Esophagus muscularis mucosa (tissue), 4 donors: ENCODE measurements at regions not wholly inside any gene's neighbourhood (a gene's known extent, or its start where the extent isn't known, plus 50 kb on each side); places are given as distances from the start of the nearest gene placed in this dataset.

Experiments
- DNase-seq: peaks from one replicate; pipeline ENCODE4 v3.0.0-alpha.2; 2017; ENCODE audit errors: extremely low spot score
- H3K27ac ChIP-seq, 4 donors: fragments of 200-600 bp; sonication (generic); replicated peaks in 1 of 4; 1 replicate in 3 of 4; 2 replicates in 1 of 4; pipeline ENCODE4 v1.5.1; 2016 to 2019; ENCODE audit warnings: mild to moderate bottlenecking in 1 of 4
- H3K27me3 ChIP-seq, 4 donors: fragments of 200-600 bp; sonication (generic); one replicate each; pipeline versions ENCODE4 v1.5.1 to v1.6.0; 2016 to 2019
- H3K36me3 ChIP-seq, 4 donors: fragments of 200-600 bp; sonication (generic); one replicate each; pipeline ENCODE4 v1.5.1; 2016 to 2019
- H3K4me1 ChIP-seq, 4 donors: fragments of 200-600 bp; sonication (generic); one replicate each; pipeline ENCODE4 v1.5.1; 2016 to 2019
- H3K4me3 ChIP-seq, 4 donors: fragments of 200-600 bp; sonication (generic); 1 replicate in 2 of 4; 2 replicates in 2 of 4; pipeline ENCODE4 v1.5.1; 2016 to 2019; ENCODE audit warnings: mild to moderate bottlenecking in 4 of 4, moderate library complexity in 1 of 4
- H3K9me3 ChIP-seq, 4 donors: fragments of 200-600 bp; sonication (generic); 1 replicate in 3 of 4; 2 replicates in 1 of 4; pipeline ENCODE4 v1.5.1; 2016 to 2019
- CTCF ChIP-seq, 3 experiments: fragments of 200-600 bp in 2 of 3; fragments of 450-650 bp in 1 of 3; sonication (generic) in 2 of 3; IDR thresholded peaks; one replicate each; pipeline ENCODE4 v1.5.1; 2017 to 2019; ENCODE audit warnings: antibody characterized with exemption in 3 of 3, mild to moderate bottlenecking in 2 of 3, moderate library complexity in 1 of 3
- EP300 ChIP-seq: sonication (generic); formaldehyde crosslinking; IDR thresholded peaks from one replicate; pipeline ENCODE4 v1.6.1; 2017; ENCODE audit warnings: antibody characterized with exemption
- POLR2A ChIP-seq: fragments of 450-650 bp; IDR thresholded peaks from one replicate; pipeline ENCODE4 v1.6.1; 2017; ENCODE audit warnings: antibody characterized with exemption, moderate library complexity, mild to moderate bottlenecking, low read depth
- POLR2AphosphoS5 ChIP-seq, 2 donors: sonication (generic); formaldehyde crosslinking; IDR thresholded peaks; one replicate each; pipeline ENCODE4 v1.6.1; 2017; ENCODE audit warnings: antibody characterized with exemption in 2 of 2
- WGBS: methylation state at CpG from one replicate; pipeline ENCODE4 v1.1.5; 2018; 5-methylcytosine and 5-hydroxymethylcytosine counted together
- intact Hi-C: fragments of 100-400 bp; cut with DNase I; formaldehyde crosslinking; loops from one replicate; pipeline ENCODE4 v1.15.1; 2023

DNA sequence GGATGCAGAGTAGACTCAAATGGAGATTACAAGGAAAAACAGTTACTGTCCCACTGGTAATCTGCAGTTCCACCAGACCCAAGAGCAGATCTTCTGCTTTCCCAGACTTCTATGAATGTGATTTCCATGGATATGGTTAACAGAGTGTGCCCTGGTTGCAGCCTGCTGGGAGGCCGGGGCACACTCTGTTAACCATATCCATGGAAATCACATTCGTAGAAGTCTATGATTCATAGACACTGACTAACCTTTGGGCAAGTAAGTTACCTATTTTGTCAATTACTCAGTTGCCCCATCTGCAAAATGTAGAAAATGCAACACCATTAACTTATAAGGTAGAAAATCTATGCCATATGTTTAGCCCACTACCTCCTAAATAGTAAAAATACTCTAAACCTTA, 443.1 kb upstream of the PITX2 start:
- intact Hi-C loops: no loop called here
- TF ChIP-seq POLR2AphosphoS5 (IDR thresholded peaks at IDR 0.05): no peak
- 94% methylated on average over 2 of the region's 2 CpGs for WGBS

GRCh38 chr4:111066447-111066846, 443.6 kb upstream of the PITX2 start:
- no peak overlapping the region for H3K27ac ChIP-seq
- intact Hi-C loops: no loop called here
- DNase-seq: no peak
- no peaks in the 10 kb centered on the region for H3K27me3 ChIP-seq
- H3K9me3 ChIP-seq: no peaks in the 10 kb centered on the region
- no peak overlapping the region for H3K4me3 ChIP-seq
- H3K36me3 ChIP-seq: no peaks in the 10 kb centered on the region
- H3K4me1 ChIP-seq: no peaks in the 10 kb centered on the region
- no peak for TF ChIP-seq POLR2A
- TF ChIP-seq EP300: no peak
- no peak for TF ChIP-seq POLR2AphosphoS5 (IDR thresholded peaks at IDR 0.05)
- TF ChIP-seq CTCF (IDR thresholded peaks at IDR 0.05): no peak

More for the DNA sequence above, 443.1 kb upstream of the PITX2 start:
- no peaks in the 10 kb centered on the region for H3K36me3 ChIP-seq
- no peak for DNase-seq
- H3K4me3 ChIP-seq: no peak overlapping the region
- no peaks in the 10 kb centered on the region for H3K4me1 ChIP-seq
- H3K27me3 ChIP-seq: no peaks in the 10 kb centered on the region
- H3K9me3 ChIP-seq: no peaks in the 10 kb centered on the region
- no peak overlapping the region for H3K27ac ChIP-seq

GRCh38 chr4:111066887-111067286, 444.0 kb upstream of the PITX2 start:
- Histone ChIP-seq H3K9me3 (no peaks in the 10 kb centered on the region), H3K4me3 (no peak overlapping the region), H3K27ac (no peak overlapping the region), H3K4me1 (no peaks in the 10 kb centered on the region), H3K27me3 (no peaks in the 10 kb centered on the region), H3K36me3 (no peaks in the 10 kb centered on the region)
- 67% methylated on average over 1 of the region's 1 CpG for WGBS
- no peak for DNase-seq
- TF ChIP-seq POLR2AphosphoS5 (IDR thresholded peaks at IDR 0.05) (no peak), CTCF (IDR thresholded peaks at IDR 0.05) (no peak), EP300 (no peak), POLR2A (no peak)
- intact Hi-C loops: no loop called here

GRCh38 chr4:111068883-111069282, 446.0 kb upstream of the PITX2 start:
- Histone ChIP-seq H3K4me3 (no peak overlapping the region), H3K27ac (no peak overlapping the region), H3K9me3 (peaks cover 0 to 11% (median 0%) of the 10 kb centered on the region in 4 donors), H3K36me3 (no peaks in the 10 kb centered on the region), H3K4me1 (no peaks in the 10 kb centered on the region), H3K27me3 (no peaks in the 10 kb centered on the region)
- no peak for TF ChIP-seq EP300
- no peak for TF ChIP-seq POLR2AphosphoS5 (IDR thresholded peaks at IDR 0.05)
- TF ChIP-seq CTCF (IDR thresholded peaks at IDR 0.05): no peak
- TF ChIP-seq POLR2A: no peak
- 84% methylated on average over 3 of the region's 3 CpGs for WGBS
- DNase-seq: no peak
- intact Hi-C loops: no loop called here

DNA sequence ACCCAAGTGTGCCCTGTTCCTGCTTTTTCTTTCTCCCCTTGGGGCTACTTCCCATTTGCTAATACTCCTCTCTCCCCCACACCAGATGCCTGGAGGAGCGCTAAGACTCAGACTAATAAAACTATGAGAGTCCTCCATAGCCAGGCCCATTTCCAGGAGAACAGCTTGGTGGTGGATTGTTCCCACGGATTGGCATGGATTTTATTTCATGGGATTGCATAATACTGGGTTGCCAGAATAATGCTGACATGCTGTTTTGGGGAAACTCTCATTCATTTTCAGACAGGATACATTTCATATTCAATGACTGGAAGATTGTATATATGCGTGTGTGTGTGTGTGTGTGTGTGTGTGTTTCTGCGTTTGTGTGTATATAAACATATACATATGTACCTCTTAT, 447.5 kb upstream of the PITX2 start:
- Histone ChIP-seq H3K36me3 (no peaks in the 10 kb centered on the region), H3K9me3 (peaks cover 0 to 15% (median 0%) of the 10 kb centered on the region in 4 donors), H3K4me3 (no peak overlapping the region), H3K27ac (no peak overlapping the region), H3K4me1 (no peaks in the 10 kb centered on the region), H3K27me3 (no peaks in the 10 kb centered on the region)
- TF ChIP-seq EP300: no peak
- TF ChIP-seq POLR2AphosphoS5 (IDR thresholded peaks at IDR 0.05): no peak
- TF ChIP-seq POLR2A: no peak
- no peak for TF ChIP-seq CTCF (IDR thresholded peaks at IDR 0.05)
- 79% methylated on average over 4 of the region's 4 CpGs for WGBS
- no peak for DNase-seq
- intact Hi-C loops: no loop called here
